ENCODE measurements at regions not wholly inside any gene's neighbourhood (a gene's known extent, or its start where the extent isn't known, plus 50 kb on each side); places are given as distances from the start of the nearest gene placed in this dataset.

- no peak for DNase-seq (ENCODE audit: low spot score)
Measured at GRCh38 chr18:76126327-76126726, 368.7 kb downstream of the ZNF516 start.

GRCh38 chr18:76121011-76121410 is 374.0 kb downstream of the ZNF516 start:
- DNase-seq (ENCODE audit: low spot score): no peak

GRCh38 chr18:76115580-76115979 is 379.5 kb downstream of the ZNF516 start:
- DNase-seq (ENCODE audit: low spot score): no peak

- no peak for DNase-seq (ENCODE audit: low spot score)
Measured at GRCh38 chr18:76113101-76113500, 381.9 kb downstream of the ZNF516 start.

- DNase-seq (ENCODE audit: low spot score): no peak
Measured at GRCh38 chr18:76102626-76103025, 392.4 kb downstream of the ZNF516 start.

- no peak for DNase-seq (ENCODE audit: low spot score)
Measured at GRCh38 chr18:76102156-76102555, 392.9 kb downstream of the ZNF516 start.

GRCh38 chr18:76099931-76100457 is 395.0 kb downstream of the ZNF516 start:
- DNase-seq (ENCODE audit: low spot score): no peak

- no peak for DNase-seq (ENCODE audit: low spot score)
Measured at GRCh38 chr18:76098674-76099411, 396.2 kb downstream of the ZNF516 start.

GRCh38 chr18:76081536-76081935 is 413.5 kb downstream of the ZNF516 start:
- no peak for DNase-seq (ENCODE audit: low spot score)

- DNase-seq (ENCODE audit: low spot score): no peak
Measured at GRCh38 chr18:76080430-76080829, 414.6 kb downstream of the ZNF516 start.

GRCh38 chr18:76075777-76076176 is 419.3 kb downstream of the ZNF516 start:
- no peak for DNase-seq (ENCODE audit: low spot score)

GRCh38 chr18:76064998-76065397 is 430.0 kb downstream of the ZNF516 start:
- DNase-seq (ENCODE audit: low spot score): peak; percentile 29

GRCh38 chr18:76058146-76058545 is 436.9 kb downstream of the ZNF516 start:
- no peak for DNase-seq (ENCODE audit: low spot score)

- DNase-seq (ENCODE audit: low spot score): no peak
Measured at GRCh38 chr18:76057386-76057785, 437.7 kb downstream of the ZNF516 start.

- DNase-seq (ENCODE audit: low spot score): no peak
Measured at GRCh38 chr18:76056471-76057110, 438.5 kb downstream of the ZNF516 start.

- DNase-seq (ENCODE audit: low spot score): no peak
Measured at GRCh38 chr18:76055578-76055977, 439.5 kb downstream of the ZNF516 start.

GRCh38 chr18:76055025-76055424 is 440.0 kb downstream of the ZNF516 start:
- DNase-seq (ENCODE audit: low spot score): no peak

- no peak for DNase-seq (ENCODE audit: low spot score)
Measured at GRCh38 chr18:76054156-76054555, 440.9 kb downstream of the ZNF516 start.

- DNase-seq (ENCODE audit: low spot score): no peak
Measured at GRCh38 chr18:76053551-76053950, 441.5 kb downstream of the ZNF516 start.

GRCh38 chr18:76052227-76052595 is 442.8 kb downstream of the ZNF516 start:
- DNase-seq (ENCODE audit: low spot score): no peak

GRCh38 chr18:76051396-76052226 is 443.4 kb downstream of the ZNF516 start:
- DNase-seq (ENCODE audit: low spot score): no peak

- no peak for DNase-seq (ENCODE audit: low spot score)
Measured at GRCh38 chr18:76046221-76046620, 448.8 kb downstream of the ZNF516 start.

GRCh38 chr18:76042511-76042910 is 452.5 kb downstream of the ZNF516 start:
- DNase-seq (ENCODE audit: low spot score): no peak

Measured in SW480 (cell line).